ENCODE measurements at regions not wholly inside any gene's neighbourhood (a gene's known extent, or its start where the extent isn't known, plus 50 kb on each side); places are given as distances from the start of the nearest gene placed in this dataset.

DNA sequence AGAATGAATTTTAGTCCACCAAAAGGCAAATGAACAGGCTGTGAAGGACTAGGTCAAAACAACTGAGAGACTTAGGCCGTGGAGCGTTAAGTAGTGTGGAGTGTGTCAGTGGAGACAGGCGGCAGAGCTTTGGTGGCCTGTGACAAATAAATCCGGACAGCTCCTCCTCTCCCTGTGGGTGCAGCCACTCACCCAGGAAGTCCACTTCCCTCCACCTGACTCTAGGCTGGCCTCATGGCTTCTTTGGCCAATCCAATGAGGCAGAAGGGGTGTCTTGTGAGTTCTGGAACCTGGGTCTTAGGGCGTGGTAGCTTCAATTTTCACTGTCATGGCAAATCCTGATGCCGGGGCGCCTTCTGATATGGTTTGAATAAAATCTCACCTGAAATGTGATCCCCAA, 180.9 kb upstream of the C14orf180 start:
- TF ChIP-seq, protein P1, sequence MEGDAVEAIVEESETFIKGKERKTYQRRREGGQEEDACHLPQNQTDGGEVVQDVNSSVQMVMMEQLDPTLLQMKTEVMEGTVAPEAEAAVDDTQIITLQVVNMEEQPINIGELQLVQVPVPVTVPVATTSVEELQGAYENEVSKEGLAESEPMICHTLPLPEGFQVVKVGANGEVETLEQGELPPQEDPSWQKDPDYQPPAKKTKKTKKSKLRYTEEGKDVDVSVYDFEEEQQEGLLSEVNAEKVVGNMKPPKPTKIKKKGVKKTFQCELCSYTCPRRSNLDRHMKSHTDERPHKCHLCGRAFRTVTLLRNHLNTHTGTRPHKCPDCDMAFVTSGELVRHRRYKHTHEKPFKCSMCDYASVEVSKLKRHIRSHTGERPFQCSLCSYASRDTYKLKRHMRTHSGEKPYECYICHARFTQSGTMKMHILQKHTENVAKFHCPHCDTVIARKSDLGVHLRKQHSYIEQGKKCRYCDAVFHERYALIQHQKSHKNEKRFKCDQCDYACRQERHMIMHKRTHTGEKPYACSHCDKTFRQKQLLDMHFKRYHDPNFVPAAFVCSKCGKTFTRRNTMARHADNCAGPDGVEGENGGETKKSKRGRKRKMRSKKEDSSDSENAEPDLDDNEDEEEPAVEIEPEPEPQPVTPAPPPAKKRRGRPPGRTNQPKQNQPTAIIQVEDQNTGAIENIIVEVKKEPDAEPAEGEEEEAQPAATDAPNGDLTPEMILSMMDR (conservative IDR thresholded peaks at IDR 0.05; ENCODE audit: low read depth in 2 of 2): no peak
- TF ChIP-seq POLR2AphosphoS5 (IDR thresholded peaks at IDR 0.05; ENCODE audit: low read depth): no peak
- no peak for TF ChIP-seq EZH2 (IDR thresholded peaks at IDR 0.05; ENCODE audit: low read depth, unreplicated experiment)
- TF ChIP-seq EZH2phosphoT487 (IDR thresholded peaks at IDR 0.05; ENCODE audit: unreplicated experiment): no peak
- no peak for TF ChIP-seq CREB1 (CRISPR knock-in tag; IDR thresholded peaks at IDR 0.05; ENCODE audit: low read depth)
- TF ChIP-seq, protein P2, sequence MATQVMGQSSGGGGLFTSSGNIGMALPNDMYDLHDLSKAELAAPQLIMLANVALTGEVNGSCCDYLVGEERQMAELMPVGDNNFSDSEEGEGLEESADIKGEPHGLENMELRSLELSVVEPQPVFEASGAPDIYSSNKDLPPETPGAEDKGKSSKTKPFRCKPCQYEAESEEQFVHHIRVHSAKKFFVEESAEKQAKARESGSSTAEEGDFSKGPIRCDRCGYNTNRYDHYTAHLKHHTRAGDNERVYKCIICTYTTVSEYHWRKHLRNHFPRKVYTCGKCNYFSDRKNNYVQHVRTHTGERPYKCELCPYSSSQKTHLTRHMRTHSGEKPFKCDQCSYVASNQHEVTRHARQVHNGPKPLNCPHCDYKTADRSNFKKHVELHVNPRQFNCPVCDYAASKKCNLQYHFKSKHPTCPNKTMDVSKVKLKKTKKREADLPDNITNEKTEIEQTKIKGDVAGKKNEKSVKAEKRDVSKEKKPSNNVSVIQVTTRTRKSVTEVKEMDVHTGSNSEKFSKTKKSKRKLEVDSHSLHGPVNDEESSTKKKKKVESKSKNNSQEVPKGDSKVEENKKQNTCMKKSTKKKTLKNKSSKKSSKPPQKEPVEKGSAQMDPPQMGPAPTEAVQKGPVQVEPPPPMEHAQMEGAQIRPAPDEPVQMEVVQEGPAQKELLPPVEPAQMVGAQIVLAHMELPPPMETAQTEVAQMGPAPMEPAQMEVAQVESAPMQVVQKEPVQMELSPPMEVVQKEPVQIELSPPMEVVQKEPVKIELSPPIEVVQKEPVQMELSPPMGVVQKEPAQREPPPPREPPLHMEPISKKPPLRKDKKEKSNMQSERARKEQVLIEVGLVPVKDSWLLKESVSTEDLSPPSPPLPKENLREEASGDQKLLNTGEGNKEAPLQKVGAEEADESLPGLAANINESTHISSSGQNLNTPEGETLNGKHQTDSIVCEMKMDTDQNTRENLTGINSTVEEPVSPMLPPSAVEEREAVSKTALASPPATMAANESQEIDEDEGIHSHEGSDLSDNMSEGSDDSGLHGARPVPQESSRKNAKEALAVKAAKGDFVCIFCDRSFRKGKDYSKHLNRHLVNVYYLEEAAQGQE (IDR thresholded peaks at IDR 0.05; ENCODE audit: unreplicated experiment): no peak
- no peak for TF ChIP-seq JUNB (IDR thresholded peaks at IDR 0.05; ENCODE audit: unreplicated experiment)
- TF ChIP-seq, protein P3, sequence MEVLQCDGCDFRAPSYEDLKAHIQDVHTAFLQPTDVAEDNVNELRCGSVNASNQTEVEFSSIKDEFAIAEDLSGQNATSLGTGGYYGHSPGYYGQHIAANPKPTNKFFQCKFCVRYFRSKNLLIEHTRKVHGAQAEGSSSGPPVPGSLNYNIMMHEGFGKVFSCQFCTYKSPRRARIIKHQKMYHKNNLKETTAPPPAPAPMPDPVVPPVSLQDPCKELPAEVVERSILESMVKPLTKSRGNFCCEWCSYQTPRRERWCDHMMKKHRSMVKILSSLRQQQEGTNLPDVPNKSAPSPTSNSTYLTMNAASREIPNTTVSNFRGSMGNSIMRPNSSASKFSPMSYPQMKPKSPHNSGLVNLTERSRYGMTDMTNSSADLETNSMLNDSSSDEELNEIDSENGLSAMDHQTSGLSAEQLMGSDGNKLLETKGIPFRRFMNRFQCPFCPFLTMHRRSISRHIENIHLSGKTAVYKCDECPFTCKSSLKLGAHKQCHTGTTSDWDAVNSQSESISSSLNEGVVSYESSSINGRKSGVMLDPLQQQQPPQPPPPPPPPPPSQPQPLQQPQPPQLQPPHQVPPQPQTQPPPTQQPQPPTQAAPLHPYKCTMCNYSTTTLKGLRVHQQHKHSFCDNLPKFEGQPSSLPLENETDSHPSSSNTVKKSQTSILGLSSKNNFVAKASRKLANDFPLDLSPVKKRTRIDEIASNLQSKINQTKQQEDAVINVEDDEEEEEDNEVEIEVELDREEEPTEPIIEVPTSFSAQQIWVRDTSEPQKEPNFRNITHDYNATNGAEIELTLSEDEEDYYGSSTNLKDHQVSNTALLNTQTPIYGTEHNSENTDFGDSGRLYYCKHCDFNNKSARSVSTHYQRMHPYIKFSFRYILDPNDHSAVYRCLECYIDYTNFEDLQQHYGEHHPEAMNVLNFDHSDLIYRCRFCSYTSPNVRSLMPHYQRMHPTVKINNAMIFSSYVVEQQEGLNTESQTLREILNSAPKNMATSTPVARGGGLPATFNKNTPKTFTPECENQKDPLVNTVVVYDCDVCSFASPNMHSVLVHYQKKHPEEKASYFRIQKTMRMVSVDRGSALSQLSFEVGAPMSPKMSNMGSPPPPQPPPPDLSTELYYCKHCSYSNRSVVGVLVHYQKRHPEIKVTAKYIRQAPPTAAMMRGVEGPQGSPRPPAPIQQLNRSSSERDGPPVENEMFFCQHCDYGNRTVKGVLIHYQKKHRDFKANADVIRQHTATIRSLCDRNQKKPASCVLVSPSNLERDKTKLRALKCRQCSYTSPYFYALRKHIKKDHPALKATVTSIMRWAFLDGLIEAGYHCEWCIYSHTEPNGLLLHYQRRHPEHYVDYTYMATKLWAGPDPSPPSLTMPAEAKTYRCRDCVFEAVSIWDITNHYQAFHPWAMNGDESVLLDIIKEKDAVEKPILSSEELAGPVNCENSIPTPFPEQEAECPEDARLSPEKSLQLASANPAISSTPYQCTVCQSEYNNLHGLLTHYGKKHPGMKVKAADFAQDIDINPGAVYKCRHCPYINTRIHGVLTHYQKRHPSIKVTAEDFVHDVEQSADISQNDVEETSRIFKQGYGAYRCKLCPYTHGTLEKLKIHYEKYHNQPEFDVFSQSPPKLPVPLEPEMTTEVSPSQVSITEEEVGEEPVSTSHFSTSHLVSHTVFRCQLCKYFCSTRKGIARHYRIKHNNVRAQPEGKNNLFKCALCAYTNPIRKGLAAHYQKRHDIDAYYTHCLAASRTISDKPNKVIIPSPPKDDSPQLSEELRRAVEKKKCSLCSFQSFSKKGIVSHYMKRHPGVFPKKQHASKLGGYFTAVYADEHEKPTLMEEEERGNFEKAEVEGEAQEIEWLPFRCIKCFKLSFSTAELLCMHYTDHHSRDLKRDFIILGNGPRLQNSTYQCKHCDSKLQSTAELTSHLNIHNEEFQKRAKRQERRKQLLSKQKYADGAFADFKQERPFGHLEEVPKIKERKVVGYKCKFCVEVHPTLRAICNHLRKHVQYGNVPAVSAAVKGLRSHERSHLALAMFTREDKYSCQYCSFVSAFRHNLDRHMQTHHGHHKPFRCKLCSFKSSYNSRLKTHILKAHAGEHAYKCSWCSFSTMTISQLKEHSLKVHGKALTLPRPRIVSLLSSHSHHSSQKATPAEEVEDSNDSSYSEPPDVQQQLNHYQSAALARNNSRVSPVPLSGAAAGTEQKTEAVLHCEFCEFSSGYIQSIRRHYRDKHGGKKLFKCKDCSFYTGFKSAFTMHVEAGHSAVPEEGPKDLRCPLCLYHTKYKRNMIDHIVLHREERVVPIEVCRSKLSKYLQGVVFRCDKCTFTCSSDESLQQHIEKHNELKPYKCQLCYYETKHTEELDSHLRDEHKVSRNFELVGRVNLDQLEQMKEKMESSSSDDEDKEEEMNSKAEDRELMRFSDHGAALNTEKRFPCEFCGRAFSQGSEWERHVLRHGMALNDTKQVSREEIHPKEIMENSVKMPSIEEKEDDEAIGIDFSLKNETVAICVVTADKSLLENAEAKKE (CRISPR knock-in tag; IDR thresholded peaks at IDR 0.05): no peak
- TF ChIP-seq ZNF331 (CRISPR knock-in tag; IDR thresholded peaks at IDR 0.05; ENCODE audit: low read depth): no peak
- TF ChIP-seq STAT1 (IDR thresholded peaks at IDR 0.05; ENCODE audit: unreplicated experiment): no peak
- TF ChIP-seq NANOG (IDR thresholded peaks at IDR 0.05; ENCODE audit: borderline replicate concordance): no peak

All from GM23338 (cell line).